ENCODE measurements at regions not wholly inside any gene's neighbourhood (a gene's known extent, or its start where the extent isn't known, plus 50 kb on each side); places are given as distances from the start of the nearest gene placed in this dataset.

DNA sequence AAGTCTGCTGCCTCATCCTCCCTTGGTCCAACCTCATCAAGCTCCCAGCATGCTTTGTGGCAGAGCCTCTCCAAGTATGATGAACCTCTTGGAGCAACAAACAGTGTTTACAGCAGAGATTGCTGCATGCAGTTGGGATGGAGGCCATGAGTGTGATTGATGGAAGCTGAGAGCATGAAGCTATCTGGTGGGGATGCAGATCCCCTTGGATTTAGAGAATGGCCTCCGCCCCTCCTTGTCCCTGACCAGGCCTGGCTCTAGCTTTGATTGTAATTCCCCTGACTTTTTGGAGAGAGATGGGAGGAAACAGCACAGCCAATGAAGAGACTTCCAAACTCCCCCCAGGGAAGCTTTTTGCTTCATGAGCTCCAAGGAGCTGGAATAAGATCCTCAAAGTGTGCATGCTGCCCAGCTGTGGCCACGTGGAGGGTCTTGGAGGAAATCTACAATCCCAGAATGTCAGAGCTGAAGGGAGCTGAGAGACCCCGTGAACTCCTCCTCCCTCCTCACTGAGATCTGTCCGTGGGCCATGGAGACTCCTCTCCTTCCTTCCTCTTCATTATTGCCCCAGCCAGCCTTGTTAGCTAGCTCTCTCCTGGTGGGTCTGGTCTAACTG, 165.3 kb upstream of the USP24 start:
- no peaks in the 10 kb centered on the region for H3K27me3 ChIP-seq (replicated peaks; ENCODE audit: insufficient read depth)
- no peaks in the 10 kb centered on the region for H3K36me3 ChIP-seq
- no peak overlapping the region for H3K4me3 ChIP-seq
- H3K27ac ChIP-seq, result no peak overlapping the region
- H3K4me1 ChIP-seq (replicated peaks), result no peaks in the 10 kb centered on the region
- no peak for TF ChIP-seq POLR2AphosphoS5 (IDR thresholded peaks at IDR 0.05)
- TF ChIP-seq POLR2A (IDR thresholded peaks at IDR 0.05), result no peak
- TF ChIP-seq, protein P1, sequence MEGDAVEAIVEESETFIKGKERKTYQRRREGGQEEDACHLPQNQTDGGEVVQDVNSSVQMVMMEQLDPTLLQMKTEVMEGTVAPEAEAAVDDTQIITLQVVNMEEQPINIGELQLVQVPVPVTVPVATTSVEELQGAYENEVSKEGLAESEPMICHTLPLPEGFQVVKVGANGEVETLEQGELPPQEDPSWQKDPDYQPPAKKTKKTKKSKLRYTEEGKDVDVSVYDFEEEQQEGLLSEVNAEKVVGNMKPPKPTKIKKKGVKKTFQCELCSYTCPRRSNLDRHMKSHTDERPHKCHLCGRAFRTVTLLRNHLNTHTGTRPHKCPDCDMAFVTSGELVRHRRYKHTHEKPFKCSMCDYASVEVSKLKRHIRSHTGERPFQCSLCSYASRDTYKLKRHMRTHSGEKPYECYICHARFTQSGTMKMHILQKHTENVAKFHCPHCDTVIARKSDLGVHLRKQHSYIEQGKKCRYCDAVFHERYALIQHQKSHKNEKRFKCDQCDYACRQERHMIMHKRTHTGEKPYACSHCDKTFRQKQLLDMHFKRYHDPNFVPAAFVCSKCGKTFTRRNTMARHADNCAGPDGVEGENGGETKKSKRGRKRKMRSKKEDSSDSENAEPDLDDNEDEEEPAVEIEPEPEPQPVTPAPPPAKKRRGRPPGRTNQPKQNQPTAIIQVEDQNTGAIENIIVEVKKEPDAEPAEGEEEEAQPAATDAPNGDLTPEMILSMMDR (IDR thresholded peaks at IDR 0.05), result no peak
- 87% methylated on average over 4 of the region's 4 CpGs for WGBS
- no peak for DNase-seq (ENCODE audit: low spot score)
- intact Hi-C loops (cut with DNase I), result loop anchor here (5.0 kb wide), 1 partner anchor 337 kb away; no protein-coding TSS in a partner anchor
- no peaks in the 10 kb centered on the region for H3K9me3 ChIP-seq

DNA sequence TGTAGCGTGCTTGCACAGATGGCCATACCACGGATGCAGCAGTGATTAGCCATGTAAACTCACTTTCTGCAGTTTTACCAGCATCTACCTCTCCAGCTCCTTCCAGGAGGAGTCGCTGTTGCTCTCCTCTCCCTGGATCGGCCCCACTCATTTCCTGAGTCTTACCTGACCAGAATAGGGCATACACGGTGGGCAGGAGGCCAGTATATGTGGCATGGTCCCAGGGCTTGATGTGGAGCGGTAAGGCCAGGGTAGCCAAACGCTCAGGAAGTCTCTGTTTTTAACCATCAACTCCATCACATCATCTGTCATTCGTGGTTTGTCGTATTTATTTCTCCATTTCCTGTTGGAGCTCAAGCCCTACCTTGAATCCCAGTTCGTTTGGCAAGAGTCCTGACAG, 163.4 kb upstream of the USP24 start:
- intact Hi-C loops (cut with DNase I), result loop anchor here (5.0 to 10.0 kb wide), 5 partner anchors 84 to 1016 kb away; no protein-coding TSS in a partner anchor
- 55% methylated on average over 10 of the region's 10 CpGs for WGBS
- H3K4me3 ChIP-seq, result no peak overlapping the region
- DNase-seq (ENCODE audit: low spot score), result peak; percentile 15
- no peaks in the 10 kb centered on the region for H3K9me3 ChIP-seq
- H3K27ac ChIP-seq, result peak overlapping the region in 1 of 2 donors; percentile 4
- no peaks in the 10 kb centered on the region for H3K4me1 ChIP-seq (replicated peaks)
- H3K36me3 ChIP-seq, result no peaks in the 10 kb centered on the region
- TF ChIP-seq, protein P1 (IDR thresholded peaks at IDR 0.05), result peak in 3 of 4 experiments; percentile 48 to 59 (median 49)
- TF ChIP-seq POLR2AphosphoS5 (IDR thresholded peaks at IDR 0.05), result no peak
- no peaks in the 10 kb centered on the region for H3K27me3 ChIP-seq (replicated peaks; ENCODE audit: insufficient read depth)

DNA sequence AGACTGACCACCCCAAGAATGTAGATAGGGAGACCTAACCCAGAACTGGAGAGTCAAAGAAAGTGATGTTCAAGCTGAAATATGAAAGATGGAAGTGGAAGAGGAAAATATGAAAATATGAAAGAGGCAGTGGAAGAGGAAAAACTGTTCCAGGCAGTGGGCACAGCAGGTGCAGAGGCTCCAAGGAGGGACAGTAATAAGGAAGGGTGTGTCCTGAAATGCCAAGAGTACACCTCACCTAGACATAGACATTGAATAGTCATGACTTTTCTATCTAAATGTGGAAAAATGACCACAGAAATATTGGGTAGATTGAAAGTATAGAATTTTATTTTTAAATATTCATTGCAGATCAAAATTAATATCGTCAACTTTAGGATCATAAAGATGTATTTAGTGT, 161.7 kb upstream of the USP24 start:
- no peak overlapping the region for H3K27ac ChIP-seq
- no peak for DNase-seq (ENCODE audit: low spot score)
- H3K27me3 ChIP-seq (replicated peaks; ENCODE audit: insufficient read depth), result no peaks in the 10 kb centered on the region
- 96% methylated on average over 1 of the region's 1 CpG for WGBS
- no peak for TF ChIP-seq POLR2A (IDR thresholded peaks at IDR 0.05)
- no peak for TF ChIP-seq POLR2AphosphoS5 (IDR thresholded peaks at IDR 0.05)
- TF ChIP-seq, protein P1 (IDR thresholded peaks at IDR 0.05), result no peak
- intact Hi-C loops (cut with DNase I), result loop anchor here (2.0 to 10.0 kb wide), 6 partner anchors 85 to 1200 kb away; no protein-coding TSS in a partner anchor
- H3K9me3 ChIP-seq, result no peaks in the 10 kb centered on the region
- no peak overlapping the region for H3K4me3 ChIP-seq
- H3K36me3 ChIP-seq, result no peaks in the 10 kb centered on the region
- no peaks in the 10 kb centered on the region for H3K4me1 ChIP-seq (replicated peaks)

DNA sequence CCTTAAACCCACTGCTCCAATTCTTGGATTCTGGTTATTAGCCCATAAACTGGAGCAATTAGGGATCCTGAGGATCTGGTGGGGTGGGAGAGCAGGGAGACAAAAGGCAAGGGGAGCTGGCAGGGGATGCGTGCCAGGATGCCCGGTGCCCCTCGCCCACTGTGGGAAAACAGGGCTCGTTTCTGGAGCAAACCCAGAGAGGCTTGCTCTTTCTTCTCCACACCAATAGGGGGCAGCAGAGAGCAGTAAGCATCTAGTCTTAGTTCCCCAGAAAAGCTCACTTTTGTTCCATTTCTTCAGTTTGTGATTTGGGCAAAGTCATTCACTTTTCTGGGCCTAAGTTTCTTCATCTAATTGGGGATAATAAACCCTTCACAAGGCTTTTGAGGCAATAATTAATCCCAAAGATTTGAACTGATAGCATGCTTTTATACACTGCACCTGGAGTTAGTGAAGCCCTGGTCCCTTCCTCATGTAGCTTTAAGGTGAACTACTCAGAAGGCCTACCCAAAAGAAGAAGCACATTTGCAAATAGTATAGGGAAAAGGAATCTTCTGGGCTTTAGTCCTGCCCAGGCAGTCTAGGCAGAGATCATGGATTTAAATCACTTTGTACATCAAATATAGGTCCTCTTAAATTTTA, 160.6 kb upstream of the USP24 start:
- Histone ChIP-seq H3K27ac (peak overlapping the region; percentile 14 to 58), H3K4me3 (no peak overlapping the region), H3K27me3 (replicated peaks; ENCODE audit: insufficient read depth) (no peaks in the 10 kb centered on the region), H3K9me3 (no peaks in the 10 kb centered on the region), H3K4me1 (replicated peaks) (no peaks in the 10 kb centered on the region), H3K36me3 (no peaks in the 10 kb centered on the region)
- peak; percentile 13 for DNase-seq (ENCODE audit: low spot score)
- intact Hi-C loops (cut with DNase I), result loop anchor here (2.0 to 10.0 kb wide), 7 partner anchors 87 to 1209 kb away; no protein-coding TSS in a partner anchor
- WGBS, result 22% methylated on average over 4 of the region's 4 CpGs
- TF ChIP-seq POLR2A (IDR thresholded peaks at IDR 0.05) (no peak), POLR2AphosphoS5 (IDR thresholded peaks at IDR 0.05) (no peak)
- TF ChIP-seq, protein P1 (IDR thresholded peaks at IDR 0.05), result peak; percentile 62 to 82 (median 75)

All from prostate gland (tissue), 2 donors.